ENCODE measurements at regions not wholly inside any gene's neighbourhood (a gene's known extent, or its start where the extent isn't known, plus 50 kb on each side); places are given as distances from the start of the nearest gene placed in this dataset.

DNA sequence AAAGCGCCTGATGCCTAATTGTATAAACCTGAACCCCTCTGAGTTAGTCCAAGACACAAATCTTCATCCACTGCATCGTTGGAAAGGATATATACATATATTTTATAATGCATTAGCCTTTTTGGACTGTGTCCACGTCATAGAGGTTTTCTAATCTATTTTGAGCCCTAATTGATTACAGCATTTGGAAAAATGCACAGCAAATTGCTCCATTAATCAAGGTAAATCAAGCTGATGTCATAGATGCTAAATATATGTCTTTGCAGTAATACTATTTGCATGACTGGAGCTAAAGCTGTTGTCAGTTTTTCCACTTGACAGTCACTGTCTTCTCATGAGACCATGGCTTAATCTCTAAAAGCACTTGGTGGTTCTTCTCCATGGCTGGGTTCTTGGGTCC lies 483.5 kb upstream of the TNC start:
- no peak overlapping the region for H3K4me3 ChIP-seq (ENCODE audit: low read depth, low read length)

DNA sequence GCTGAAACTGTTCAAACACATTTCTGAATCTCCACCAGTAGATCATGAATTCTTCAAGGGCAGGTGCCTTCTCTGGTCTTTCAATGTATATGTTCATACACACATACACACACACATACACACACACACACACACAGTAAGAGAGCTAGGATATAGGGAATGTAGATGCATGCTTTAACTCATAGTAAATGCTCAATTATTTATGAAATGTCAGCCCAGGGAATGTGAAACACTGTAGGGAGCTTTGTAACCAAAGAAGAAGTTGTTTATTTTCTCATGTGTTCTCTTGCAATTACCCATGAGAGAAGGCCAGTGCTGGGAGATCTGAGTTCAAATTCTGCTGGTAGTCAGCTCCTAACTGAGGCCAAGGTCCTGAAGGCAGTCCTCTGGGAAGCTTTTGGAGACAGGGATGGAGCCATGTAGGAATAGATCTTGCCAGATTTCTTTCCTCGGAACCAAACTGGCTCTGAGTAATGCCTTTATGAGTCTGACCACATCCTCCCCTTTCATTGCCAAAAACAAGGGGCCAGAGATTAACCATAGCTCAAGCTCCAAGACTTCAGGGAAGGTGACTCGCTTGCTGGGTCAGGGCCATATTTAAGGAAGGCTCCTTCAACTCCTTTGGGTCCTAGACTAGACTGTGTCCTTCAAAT lies 487.0 kb upstream of the TNC start:
- no peak for DNase-seq (ENCODE audit: low read depth, low spot score)
- no peak overlapping the region for H3K4me3 ChIP-seq (ENCODE audit: low read depth, low read length)
- TF ChIP-seq, protein P1, sequence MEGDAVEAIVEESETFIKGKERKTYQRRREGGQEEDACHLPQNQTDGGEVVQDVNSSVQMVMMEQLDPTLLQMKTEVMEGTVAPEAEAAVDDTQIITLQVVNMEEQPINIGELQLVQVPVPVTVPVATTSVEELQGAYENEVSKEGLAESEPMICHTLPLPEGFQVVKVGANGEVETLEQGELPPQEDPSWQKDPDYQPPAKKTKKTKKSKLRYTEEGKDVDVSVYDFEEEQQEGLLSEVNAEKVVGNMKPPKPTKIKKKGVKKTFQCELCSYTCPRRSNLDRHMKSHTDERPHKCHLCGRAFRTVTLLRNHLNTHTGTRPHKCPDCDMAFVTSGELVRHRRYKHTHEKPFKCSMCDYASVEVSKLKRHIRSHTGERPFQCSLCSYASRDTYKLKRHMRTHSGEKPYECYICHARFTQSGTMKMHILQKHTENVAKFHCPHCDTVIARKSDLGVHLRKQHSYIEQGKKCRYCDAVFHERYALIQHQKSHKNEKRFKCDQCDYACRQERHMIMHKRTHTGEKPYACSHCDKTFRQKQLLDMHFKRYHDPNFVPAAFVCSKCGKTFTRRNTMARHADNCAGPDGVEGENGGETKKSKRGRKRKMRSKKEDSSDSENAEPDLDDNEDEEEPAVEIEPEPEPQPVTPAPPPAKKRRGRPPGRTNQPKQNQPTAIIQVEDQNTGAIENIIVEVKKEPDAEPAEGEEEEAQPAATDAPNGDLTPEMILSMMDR (IDR thresholded peaks at IDR 0.05; ENCODE audit: low read depth, low read length), result no peak
- ChIA-PET CTCF (interaction anchor here (1.3 kb wide), 1 partner anchor 11 kb away, joined by 8 read pairs; no protein-coding TSS in a partner anchor), POLR2A (interaction anchor here (0.9 to 1.3 kb wide), 3 partner anchors 9 to 37 kb away, joined by 3 to 6 read pairs (median 5); no protein-coding TSS in a partner anchor)
- H3K27ac ChIP-seq (ENCODE audit: low read depth, low read length), result peak overlapping the region; percentile 42
- no peaks in the 10 kb centered on the region for H3K27me3 ChIP-seq (ENCODE audit: control insufficient read depth, insufficient read depth, low read length)
- no peaks in the 10 kb centered on the region for H3K9me3 ChIP-seq (ENCODE audit: control insufficient read depth, insufficient read depth, low read length)

More for the DNA sequence above, 483.5 kb upstream of the TNC start:
- H3K27ac ChIP-seq (ENCODE audit: low read depth, low read length), result no peak overlapping the region
- CTCF ChIA-PET, result interaction anchor here (0.6 to 1.4 kb wide), 2 partner anchors 11 to 306 kb away, joined by 3 read pairs; no protein-coding TSS in a partner anchor
- H3K27me3 ChIP-seq (ENCODE audit: control insufficient read depth, insufficient read depth, low read length), result no peaks in the 10 kb centered on the region
- DNase-seq (ENCODE audit: low read depth, low spot score), result no peak
- no peaks in the 10 kb centered on the region for H3K9me3 ChIP-seq (ENCODE audit: control insufficient read depth, insufficient read depth, low read length)
- POLR2A ChIA-PET, result no interaction called here
- TF ChIP-seq, protein P1 (IDR thresholded peaks at IDR 0.05; ENCODE audit: low read depth, low read length), result no peak

DNA sequence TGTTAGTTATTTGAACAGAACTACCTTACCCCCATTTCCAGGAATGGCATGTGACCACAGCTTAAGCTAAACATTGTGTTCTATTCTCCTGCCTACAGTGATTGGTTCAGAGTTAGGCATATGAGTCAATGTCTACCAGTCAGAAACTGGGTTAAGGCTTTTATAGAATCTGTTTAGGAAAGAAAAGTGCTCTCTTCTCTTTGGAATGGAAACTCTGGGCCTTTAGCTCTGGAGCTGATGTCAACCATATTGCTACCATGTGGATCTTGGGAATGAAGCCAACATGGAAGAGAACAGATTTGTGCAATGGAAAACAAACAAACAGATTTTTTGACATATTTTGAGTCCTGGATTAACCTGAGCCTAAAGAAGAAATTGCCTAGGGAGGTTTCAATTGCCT lies 488.9 kb upstream of the TNC start:
- TF ChIP-seq, protein P1 (IDR thresholded peaks at IDR 0.05; ENCODE audit: low read depth, low read length), result no peak
- Histone ChIP-seq H3K9me3 (ENCODE audit: control insufficient read depth, insufficient read depth, low read length) (no peaks in the 10 kb centered on the region), H3K4me3 (ENCODE audit: low read depth, low read length) (no peak overlapping the region), H3K27ac (ENCODE audit: low read depth, low read length) (no peak overlapping the region), H3K27me3 (ENCODE audit: control insufficient read depth, insufficient read depth, low read length) (no peaks in the 10 kb centered on the region)
- no peak for DNase-seq (ENCODE audit: low read depth, low spot score)
- POLR2A ChIA-PET, result no interaction called here
- CTCF ChIA-PET, result interaction anchor here (2.2 kb wide), 1 partner anchor 13 kb away, joined by 7 read pairs; no protein-coding TSS in a partner anchor

DNA sequence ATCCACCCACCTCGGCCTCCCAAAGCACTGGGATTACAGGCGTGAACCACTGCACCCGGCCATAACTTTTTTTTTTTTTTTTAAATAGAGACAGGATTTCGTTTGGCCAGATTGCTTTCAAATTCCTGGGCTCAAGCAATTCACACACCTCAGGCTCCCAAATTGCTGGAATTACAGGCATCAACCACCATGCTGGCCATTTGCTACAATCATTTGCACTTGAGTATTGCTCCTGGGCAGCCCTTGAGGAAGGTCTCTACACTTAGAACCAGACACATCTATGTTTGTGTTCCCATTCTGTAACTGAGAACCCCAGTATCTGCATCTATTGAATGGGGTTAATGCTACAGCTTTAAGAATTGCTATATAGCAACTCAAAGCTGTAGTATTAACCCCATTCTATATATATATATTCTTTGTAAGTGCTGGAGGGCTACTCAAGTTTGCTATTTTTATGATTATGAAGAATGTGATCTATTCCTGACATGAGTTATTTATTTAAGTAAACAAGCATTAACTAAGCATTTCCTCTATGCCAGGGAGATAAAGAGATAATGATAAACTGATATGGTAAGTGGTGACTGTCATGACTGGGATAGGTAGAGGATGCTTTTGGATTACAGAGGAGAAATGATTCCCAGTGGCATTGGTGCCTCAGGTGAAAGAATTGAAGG lies 496.5 kb upstream of the TNC start:
- H3K27me3 ChIP-seq (ENCODE audit: control insufficient read depth, insufficient read depth, low read length), result no peaks in the 10 kb centered on the region
- ChIA-PET POLR2A (interaction anchor here (1.5 kb wide), 1 partner anchor 18 kb away, joined by 8 read pairs; no protein-coding TSS in a partner anchor), CTCF (interaction anchor here (1.4 kb wide), 1 partner anchor 21 kb away, joined by 4 read pairs; no protein-coding TSS in a partner anchor)
- no peak for DNase-seq (ENCODE audit: low read depth, low spot score)
- no peak overlapping the region for H3K4me3 ChIP-seq (ENCODE audit: low read depth, low read length)
- TF ChIP-seq, protein P1 (IDR thresholded peaks at IDR 0.05; ENCODE audit: low read depth, low read length), result no peak
- peaks cover 4% of the 10 kb centered on the region for H3K9me3 ChIP-seq (ENCODE audit: control insufficient read depth, insufficient read depth, low read length)
- H3K27ac ChIP-seq (ENCODE audit: low read depth, low read length), result peak overlapping the region; percentile 98

DNA sequence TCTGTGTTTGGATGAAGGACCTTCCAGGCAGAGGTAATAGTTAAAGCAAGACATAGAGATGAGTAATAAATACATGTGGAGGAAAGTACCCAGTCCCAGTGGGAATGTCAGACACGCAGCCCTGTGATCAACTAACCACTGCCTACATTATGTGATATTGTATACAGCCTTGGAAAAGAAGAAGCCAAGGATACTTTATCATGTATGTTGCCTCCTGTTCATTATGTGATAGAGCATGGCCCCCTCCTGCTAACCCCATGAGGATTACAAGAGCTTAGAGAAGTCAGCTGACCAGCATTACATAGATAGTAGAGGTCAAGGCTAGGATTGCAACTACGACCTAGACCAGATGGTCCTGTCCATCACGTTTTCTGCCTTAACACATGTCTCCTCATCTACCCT lies 497.0 kb upstream of the TNC start:
- H3K4me3 ChIP-seq (ENCODE audit: low read depth, low read length), result no peak overlapping the region
- H3K27me3 ChIP-seq (ENCODE audit: control insufficient read depth, insufficient read depth, low read length), result no peaks in the 10 kb centered on the region
- ChIA-PET POLR2A (interaction anchor here (0.8 to 1.5 kb wide), 2 partner anchors 19 to 58 kb away, joined by 4 to 8 read pairs; no protein-coding TSS in a partner anchor), CTCF (interaction anchor here (1.4 kb wide), 1 partner anchor 21 kb away, joined by 4 read pairs; no protein-coding TSS in a partner anchor)
- peaks cover 7% of the 10 kb centered on the region for H3K9me3 ChIP-seq (ENCODE audit: control insufficient read depth, insufficient read depth, low read length)
- peak overlapping the region; percentile 98 for H3K27ac ChIP-seq (ENCODE audit: low read depth, low read length)
- DNase-seq (ENCODE audit: low read depth, low spot score), result no peak
- TF ChIP-seq, protein P1 (IDR thresholded peaks at IDR 0.05; ENCODE audit: low read depth, low read length), result no peak
